HG02973 (cell line): ENCODE measurements at regions not wholly inside any gene's neighbourhood (a gene's known extent, or its start where the extent isn't known, plus 50 kb on each side); places are given as distances from the start of the nearest gene placed in this dataset.

Experiments used
- ATAC-seq: cut with Tn5 transposase; IDR thresholded peaks from one replicate; pipeline ENCODE4 v1.9.1; 2021; ENCODE audit warnings: moderate library complexity; ENCODE audit not compliant: unreplicated experiment

GRCh38 chr20:58162986-58163385 is 65.5 kb downstream of the ANKRD60 start:
- ATAC-seq = no peak

- no peak for ATAC-seq
These were observed 67.3 kb downstream of the ANKRD60 start for GRCh38 chr20:58161192-58161591.

- ATAC-seq = no peak
These were observed 67.9 kb downstream of the ANKRD60 start for GRCh38 chr20:58160451-58161061.

DNA sequence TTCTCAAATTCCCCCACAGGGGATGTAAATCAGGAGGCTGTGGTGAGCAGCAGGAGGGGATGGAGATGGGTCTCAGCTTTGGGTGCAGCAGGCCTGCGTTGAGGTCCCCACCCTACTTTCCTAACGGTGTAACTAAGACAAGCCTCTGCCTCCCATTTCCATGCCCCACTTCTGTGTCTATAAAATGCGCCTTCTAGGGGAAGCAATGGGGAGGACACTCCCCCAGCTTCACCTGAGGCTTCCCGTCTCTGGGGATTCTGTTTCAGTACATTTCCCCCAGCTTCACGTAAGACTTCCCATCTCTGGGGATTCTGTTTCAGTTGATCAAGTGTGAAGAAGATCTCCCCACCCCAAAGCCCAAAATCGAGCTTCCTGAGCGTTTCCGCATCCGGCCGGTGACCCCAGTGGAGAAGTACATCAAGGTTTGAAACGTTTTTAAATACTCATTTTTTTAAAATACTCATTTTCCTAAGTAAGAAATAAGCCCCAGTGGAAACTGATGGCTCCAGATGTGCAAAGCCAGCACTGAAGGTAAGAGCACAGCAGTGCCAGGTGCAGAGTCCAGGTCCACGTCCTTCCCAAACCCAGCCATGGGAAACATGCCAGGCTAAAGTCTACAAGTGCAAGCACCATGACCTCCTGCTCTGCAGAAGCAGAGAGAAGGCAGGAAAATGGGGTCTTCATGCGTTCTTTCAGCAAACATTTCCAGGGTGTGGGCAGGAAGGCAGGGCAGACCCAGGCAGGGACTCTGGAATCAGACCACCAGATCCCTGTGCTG is 73.1 kb downstream of the ANKRD60 start:
- ATAC-seq = no peak

DNA sequence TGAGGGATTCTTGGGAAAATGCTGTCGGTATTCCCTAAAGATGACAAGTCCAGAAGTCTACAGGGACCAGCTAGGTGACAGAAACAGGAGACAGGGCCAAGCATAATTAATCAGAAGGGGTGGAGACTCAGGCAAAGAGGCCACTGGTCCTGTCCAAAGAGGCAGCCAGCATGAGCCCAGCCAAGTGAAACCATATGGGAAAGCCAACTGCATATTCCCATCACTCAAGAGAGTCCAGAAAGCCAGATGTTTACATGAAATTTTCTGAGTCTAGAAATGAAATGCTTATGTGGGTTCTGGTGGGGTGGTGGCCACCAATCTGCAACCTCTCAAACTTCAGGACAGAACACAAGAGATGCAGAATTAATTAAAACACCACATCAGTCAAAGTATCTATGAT is 74.3 kb downstream of the ANKRD60 start:
- ATAC-seq = no peak

- no peak for ATAC-seq
These were observed 75.3 kb downstream of the ANKRD60 start for GRCh38 chr20:58153121-58153520.

GRCh38 chr20:58150772-58151171 is 77.7 kb downstream of the ANKRD60 start:
- ATAC-seq = no peak

GRCh38 chr20:58149437-58150091 is 78.9 kb downstream of the ANKRD60 start:
- no peak for ATAC-seq

DNA sequence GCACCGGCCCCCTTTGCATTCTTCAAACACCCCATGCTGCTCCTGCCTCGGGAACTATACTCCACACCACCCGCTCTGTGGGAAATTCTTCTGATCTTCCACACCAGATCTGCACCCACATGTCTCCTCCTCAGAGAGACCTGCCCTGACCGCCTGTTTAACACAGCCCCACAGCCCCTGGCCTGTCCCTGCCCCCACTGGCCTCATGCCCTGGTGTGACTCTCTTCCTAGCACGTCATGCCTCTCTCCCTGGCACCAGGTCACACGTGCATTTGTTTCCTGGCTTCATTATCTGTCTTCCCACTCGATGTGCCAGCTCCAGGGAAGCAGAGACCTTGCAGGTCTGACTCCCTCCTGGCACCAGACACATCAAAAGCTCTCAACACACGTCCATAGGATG is 79.6 kb downstream of the ANKRD60 start:
- no peak for ATAC-seq

DNA sequence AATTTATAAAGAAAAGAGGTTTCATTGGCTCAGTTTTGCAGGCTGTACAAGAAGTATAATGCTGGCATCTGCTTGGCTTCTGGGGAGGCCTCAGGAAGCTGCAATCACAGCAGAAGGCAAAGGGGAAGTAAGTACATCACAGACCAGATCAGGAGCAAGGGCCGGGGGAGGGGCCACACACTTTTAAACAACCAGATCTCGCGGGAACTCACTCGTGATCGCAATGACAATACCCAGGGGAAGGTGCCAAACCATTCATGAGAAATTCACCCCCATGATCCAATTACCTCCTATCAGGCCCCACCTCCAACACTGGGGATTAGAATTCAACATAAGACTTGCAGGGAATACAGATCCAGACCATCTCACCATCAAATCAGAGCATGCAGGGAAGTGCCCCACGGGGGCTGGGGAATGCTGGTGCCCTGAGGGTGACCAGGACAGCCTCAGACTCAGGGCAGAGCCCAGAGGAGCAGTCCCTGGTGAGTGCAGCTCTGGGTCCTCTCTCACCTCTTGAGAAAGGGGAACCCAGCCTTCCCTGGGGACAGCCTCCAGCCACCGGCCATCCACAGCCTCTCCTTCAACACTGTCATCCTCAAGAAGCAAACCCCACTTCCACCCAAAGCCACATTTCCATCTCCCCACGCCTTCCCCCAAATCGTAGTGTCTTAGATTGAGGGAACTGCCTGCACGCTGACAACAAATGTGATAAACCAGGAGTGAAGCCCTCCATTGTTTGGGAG is 80.7 kb downstream of the ANKRD60 start:
- ATAC-seq = no peak

- no peak for ATAC-seq
These were observed 81.7 kb downstream of the ANKRD60 start for GRCh38 chr20:58146746-58147140.

DNA sequence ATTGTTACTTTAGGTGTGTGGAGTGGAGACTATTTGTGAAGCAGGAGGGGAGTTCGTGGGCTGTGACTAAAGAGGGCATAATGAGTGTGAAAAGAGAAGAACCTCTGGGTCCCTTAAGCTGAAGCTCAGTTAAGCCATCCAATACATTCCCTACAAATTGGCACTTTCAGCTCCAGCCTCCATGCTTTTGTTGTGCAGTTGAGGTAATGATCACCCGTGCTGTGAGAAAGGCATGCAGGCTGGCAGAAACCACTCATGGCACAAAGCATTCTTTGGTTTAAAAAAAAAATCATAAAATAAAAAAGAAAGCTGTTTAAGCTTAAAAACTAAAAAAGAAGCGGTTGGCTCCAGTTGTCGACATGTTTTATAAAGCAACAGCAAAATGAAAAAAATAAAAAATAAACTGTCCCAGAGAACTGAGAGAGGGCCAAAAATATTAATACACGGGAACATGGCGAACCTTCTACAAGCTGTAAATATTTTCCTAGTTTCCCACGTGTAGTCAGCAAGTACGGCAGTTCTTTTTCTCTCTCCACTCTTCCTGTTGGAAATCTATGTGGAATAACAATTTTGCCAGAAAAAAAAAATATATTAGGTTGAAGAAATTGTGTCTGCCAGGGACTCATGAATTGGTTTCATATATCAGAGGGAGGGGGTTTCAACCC is 82.2 kb downstream of the ANKRD60 start:
- ATAC-seq = no peak

DNA sequence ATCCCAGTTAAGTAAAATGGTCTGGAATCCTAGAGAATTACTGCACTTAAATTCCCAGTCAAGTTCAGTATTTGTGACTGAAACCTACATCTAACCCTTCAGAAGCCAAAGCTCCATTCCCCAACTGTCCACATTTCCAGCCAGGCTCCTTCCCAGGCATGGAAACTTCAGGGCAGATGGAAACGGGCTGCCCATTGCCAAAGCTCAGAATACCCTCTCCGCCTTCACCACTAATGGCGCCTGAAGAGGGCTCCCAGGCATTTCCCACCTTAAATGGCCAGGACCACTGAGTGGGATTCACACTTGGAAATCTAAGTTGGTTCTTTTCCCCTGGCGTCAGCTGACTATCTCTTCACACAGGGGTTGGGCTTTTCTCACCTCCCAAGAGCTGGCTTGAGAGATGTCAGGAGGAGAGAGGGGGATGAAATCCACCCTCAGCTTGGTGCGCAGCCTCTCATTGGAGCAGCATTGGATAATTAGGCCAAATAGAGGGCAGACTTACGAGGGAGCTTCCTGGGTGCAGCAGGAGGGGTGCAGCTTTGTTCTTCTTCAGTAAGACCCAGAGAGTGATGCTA is 82.9 kb downstream of the ANKRD60 start:
- ATAC-seq = no peak

DNA sequence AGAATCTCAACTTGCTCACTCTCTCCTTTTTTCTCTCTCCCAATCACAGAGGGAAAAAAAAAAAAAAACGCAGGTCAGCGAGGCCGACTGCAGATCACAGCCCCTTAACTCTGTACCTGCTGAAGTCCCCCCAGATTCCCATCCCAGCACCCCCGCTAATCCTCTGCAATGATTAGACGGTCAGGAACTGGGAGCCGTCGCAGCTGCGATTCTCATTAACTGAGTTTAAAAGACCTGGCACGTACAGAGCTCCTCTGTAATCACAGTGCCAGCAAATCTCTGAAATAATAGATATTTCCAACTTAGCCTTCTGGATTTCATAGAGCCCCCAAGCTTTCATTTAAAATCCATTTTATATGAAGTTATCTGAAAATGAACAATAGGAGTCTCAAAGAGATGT is 84.4 kb downstream of the ANKRD60 start:
- no peak for ATAC-seq

GRCh38 chr20:58143531-58143930 is 84.9 kb downstream of the ANKRD60 start:
- ATAC-seq = no peak

- no peak for ATAC-seq
These were observed 85.6 kb downstream of the ANKRD60 start for GRCh38 chr20:58142843-58143185.

DNA sequence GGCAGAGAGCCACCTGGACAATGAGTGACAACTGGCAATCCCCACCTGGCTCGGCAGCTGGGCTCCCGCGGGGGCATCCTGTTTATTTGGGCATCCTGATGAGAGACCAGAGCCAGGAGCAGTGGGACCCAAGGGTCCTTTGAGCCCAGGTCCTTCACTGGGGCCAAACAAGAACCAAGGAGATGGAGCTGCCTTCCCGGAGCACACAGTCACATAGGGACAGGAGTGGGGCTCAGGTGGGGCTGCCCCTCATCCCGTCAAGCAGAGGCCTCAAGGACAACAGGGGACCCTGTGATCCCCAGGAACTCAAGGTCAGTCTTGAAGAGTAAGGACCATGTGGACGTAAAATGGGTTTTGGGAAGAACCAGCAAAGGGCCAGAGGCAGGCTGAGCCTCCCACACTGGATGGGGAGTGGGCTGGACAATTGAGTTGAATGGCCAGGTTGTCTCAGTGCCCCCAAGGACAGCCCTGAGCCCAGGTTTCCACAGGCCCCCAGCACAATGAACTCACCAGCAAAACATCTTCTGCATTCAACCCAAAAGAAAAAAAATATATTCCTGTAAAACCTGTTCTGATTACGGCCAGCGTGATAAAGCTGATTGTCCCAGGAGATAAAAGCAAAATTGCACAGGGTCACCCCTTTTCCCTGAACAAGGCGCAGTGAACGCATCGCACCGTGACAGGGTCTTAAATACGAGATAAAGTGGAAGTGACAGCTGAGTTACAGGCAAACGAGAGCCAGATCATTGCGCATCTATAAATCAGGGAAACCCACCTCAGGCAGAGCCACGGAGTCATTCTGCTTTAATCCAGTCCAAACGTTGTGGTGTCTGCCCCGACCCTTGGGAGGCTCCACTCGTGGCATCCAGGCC is 86.2 kb downstream of the ANKRD60 start:
- ATAC-seq = no peak

DNA sequence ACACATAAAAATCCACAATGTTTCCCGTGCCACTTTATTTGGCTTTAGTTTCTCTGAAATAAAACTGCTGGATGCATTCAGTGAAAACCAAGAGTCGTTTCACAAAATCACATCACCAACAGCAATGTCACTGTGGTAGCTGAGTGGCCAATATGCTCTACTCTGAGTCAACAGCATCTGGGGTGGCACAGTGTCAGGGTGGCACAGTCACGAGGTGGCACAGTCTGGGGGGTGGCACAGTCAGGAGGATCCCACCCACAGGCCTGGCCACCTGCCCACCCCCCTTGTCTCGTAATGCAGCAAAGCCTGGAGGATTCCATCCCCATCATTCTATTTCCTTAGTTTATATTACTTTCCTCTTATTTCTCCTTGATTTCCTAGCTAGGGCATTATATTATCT is 87.0 kb downstream of the ANKRD60 start:
- no peak for ATAC-seq

DNA sequence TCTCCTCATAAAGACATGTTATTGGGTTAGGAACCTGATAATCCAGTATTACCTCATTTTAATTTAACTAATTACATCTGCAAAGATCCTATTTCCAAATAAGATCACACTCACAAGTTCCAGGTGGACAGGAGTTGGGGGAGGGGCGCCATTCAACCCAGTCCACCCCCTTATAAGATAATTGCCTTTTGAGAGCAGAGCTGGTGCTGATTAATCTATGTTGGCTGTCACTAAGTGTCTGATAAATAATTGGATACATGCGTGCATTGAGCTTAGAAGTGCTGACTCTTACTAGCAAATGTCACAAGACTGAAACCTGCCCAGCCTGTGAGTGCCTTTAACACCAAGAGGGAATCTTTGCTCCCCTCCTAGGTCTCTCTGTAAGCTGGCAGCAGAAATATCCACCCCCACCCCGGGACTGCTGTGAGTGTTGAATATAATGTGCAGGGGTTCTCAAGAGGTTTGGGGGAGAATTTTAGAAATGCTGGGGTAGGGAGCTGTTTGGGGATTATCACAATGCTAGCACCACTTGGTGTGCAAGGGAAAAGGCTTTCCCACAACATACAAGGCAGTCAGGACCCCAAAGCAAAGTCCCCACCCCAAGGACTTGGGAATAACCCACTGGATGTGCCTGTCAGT is 87.5 kb downstream of the ANKRD60 start:
- ATAC-seq = no peak
